Parathyroid adenoma (tissue), 2 donors: ENCODE measurements at regions not wholly inside any gene's neighbourhood (a gene's known extent, or its start where the extent isn't known, plus 50 kb on each side); places are given as distances from the start of the nearest gene placed in this dataset.
A peak's percentile ranks its signal among the peaks of the same experiment; 100 is the strongest.

ENCODE experiments used
- H2AFZ ChIP-seq: fragments of 300-600 bp; sonication (generic); one replicate; pipeline ENCODE4 v1.7.0; 2017; ENCODE audit warnings: antibody characterized with exemption, mild to moderate bottlenecking
- H3K27ac ChIP-seq: fragments of 300-600 bp; sonication (generic); one replicate; pipeline ENCODE4 v1.7.0; 2017
- H3K27me3 ChIP-seq: fragments of 300-600 bp; sonication (generic); one replicate; pipeline ENCODE4 v1.7.0; 2017; ENCODE audit warnings: low read length; ENCODE audit not compliant: control insufficient read depth, insufficient read depth
- H3K36me3 ChIP-seq: fragments of 300-600 bp; sonication (generic); one replicate; pipeline ENCODE4 v1.7.0; 2017; ENCODE audit warnings: low read length; ENCODE audit not compliant: control insufficient read depth, insufficient read depth
- H3K4me1 ChIP-seq: fragments of 300-600 bp; sonication (generic); one replicate; pipeline ENCODE4 v1.7.0; 2017; ENCODE audit warnings: control low read depth
- H3K4me2 ChIP-seq: fragments of 300-600 bp; sonication (generic); one replicate; pipeline ENCODE4 v1.7.0; 2017; ENCODE audit warnings: low read length
- H3K4me3 ChIP-seq: fragments of 300-600 bp; sonication (generic); one replicate; pipeline ENCODE4 v1.7.0; 2017; ENCODE audit warnings: low read depth, low read length
- H3K79me2 ChIP-seq: fragments of 300-600 bp; sonication (generic); one replicate; pipeline ENCODE4 v1.7.0; 2017; ENCODE audit warnings: control low read depth
- H3K9ac ChIP-seq: fragments of 300-600 bp; sonication (generic); one replicate; pipeline ENCODE4 v1.7.0; 2017; ENCODE audit warnings: mild to moderate bottlenecking
- H3K9me3 ChIP-seq: fragments of 300-600 bp; sonication (generic); one replicate; pipeline ENCODE4 v1.7.0; 2017; ENCODE audit warnings: low read length; ENCODE audit not compliant: control insufficient read depth
- CTCF ChIP-seq: fragments of 300-600 bp; sonication (generic); IDR thresholded peaks from one replicate; pipeline ENCODE4 v1.7.0; 2017; ENCODE audit warnings: antibody characterized with exemption, mild to moderate bottlenecking
- donor health status: primary hyperparathyroidism.

GRCh38 chr11:88016392-88017170 lies 158.7 kb downstream of the RAB38 start:
- no peaks in the 10 kb centered on the region for H3K9me3 ChIP-seq
- H3K4me3 ChIP-seq = no peak overlapping the region
- no peaks in the 10 kb centered on the region for H3K36me3 ChIP-seq

GRCh38 chr11:88015170-88015569 lies 160.1 kb downstream of the RAB38 start:
- Histone ChIP-seq H3K36me3 (no peaks in the 10 kb centered on the region), H3K4me2 (no peak overlapping the region), H3K27me3 (no peaks in the 10 kb centered on the region), H3K9me3 (no peaks in the 10 kb centered on the region), H3K4me3 (no peak overlapping the region), H3K4me1 (no peaks in the 10 kb centered on the region), H3K79me2 (no peaks in the 10 kb centered on the region), H3K27ac (no peak overlapping the region), H2AFZ (no peak overlapping the region), H3K9ac (no peak overlapping the region)
- no peak for TF ChIP-seq CTCF

More at GRCh38 chr11:88016392-88017170, 158.7 kb downstream of the RAB38 start:
- no peaks in the 10 kb centered on the region for H3K27me3 ChIP-seq
- no peaks in the 10 kb centered on the region for H3K4me1 ChIP-seq
- H3K9ac ChIP-seq = no peak overlapping the region
- no peak overlapping the region for H3K4me2 ChIP-seq
- peak; percentile 52 for TF ChIP-seq CTCF
- H2AFZ ChIP-seq = no peak overlapping the region
- H3K79me2 ChIP-seq = no peaks in the 10 kb centered on the region
- H3K27ac ChIP-seq = no peak overlapping the region

GRCh38 chr11:88013508-88014065 lies 161.7 kb downstream of the RAB38 start:
- no peak for TF ChIP-seq CTCF
- Histone ChIP-seq H3K27ac (no peak overlapping the region), H3K9me3 (no peaks in the 10 kb centered on the region), H3K4me2 (no peak overlapping the region), H3K9ac (no peak overlapping the region), H3K36me3 (no peaks in the 10 kb centered on the region), H3K4me3 (no peak overlapping the region), H3K27me3 (no peaks in the 10 kb centered on the region), H2AFZ (no peak overlapping the region), H3K79me2 (no peaks in the 10 kb centered on the region), H3K4me1 (no peaks in the 10 kb centered on the region)

GRCh38 chr11:88012456-88012855 lies 162.8 kb downstream of the RAB38 start:
- H2AFZ ChIP-seq = no peak overlapping the region
- TF ChIP-seq CTCF = no peak
- no peaks in the 10 kb centered on the region for H3K27me3 ChIP-seq

More at GRCh38 chr11:88012456-88012855, 162.8 kb downstream of the RAB38 start:
- Histone ChIP-seq H3K27ac (no peak overlapping the region), H3K36me3 (no peaks in the 10 kb centered on the region), H3K4me3 (no peak overlapping the region), H3K4me2 (no peak overlapping the region), H3K4me1 (no peaks in the 10 kb centered on the region), H3K79me2 (no peaks in the 10 kb centered on the region), H3K9me3 (no peaks in the 10 kb centered on the region), H3K9ac (no peak overlapping the region)
